Mammary epithelial cell (primary cell): ENCODE measurements at regions not wholly inside any gene's neighbourhood (a gene's known extent, or its start where the extent isn't known, plus 50 kb on each side); places are given as distances from the start of the nearest gene placed in this dataset.

Experiments
- CTCF ChIP-seq, 2 donors: IDR thresholded peaks in 1 of 2; conservative IDR thresholded peaks in 1 of 2; 2 replicates each; pipeline ENCODE4 v1.5.1; 2011 to 2012; ENCODE audit warnings: inconsistent platforms in 2 of 2, low read length in 2 of 2, mild to moderate bottlenecking in 2 of 2, control low read depth in 1 of 2, low read depth in 1 of 2; ENCODE audit not compliant: insufficient read depth in 1 of 2; ENCODE audit errors: extremely low read depth in 1 of 2
- EZH2 ChIP-seq: IDR thresholded peaks from 2 replicates; pipeline ENCODE4 v1.6.1; 2012; ENCODE audit warnings: low read length, inconsistent platforms, borderline replicate concordance

DNA sequence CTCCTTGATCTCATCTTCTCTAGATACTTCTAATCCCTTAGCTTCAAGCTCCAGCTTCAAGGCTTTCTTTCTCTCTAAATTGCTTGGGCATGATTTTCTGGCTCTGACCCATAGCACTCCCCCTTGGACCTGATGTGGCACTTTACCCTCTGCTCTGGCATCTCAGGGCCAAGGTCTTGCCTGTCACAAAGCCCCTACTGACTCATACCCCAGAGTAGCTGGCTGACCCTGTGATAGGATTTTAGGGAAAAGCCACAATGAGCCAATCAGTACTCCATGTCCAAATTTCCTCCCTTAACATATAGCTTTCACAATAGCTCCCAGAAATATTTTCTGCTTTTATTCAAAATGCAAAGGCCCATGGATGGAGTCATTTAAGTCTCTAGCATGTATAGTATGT, 488.7 kb upstream of the SPRED2 start:
- TF ChIP-seq CTCF (conservative IDR thresholded peaks at IDR 0.05 in 1 of 2, IDR thresholded peaks at IDR 0.05 in 1 of 2; ENCODE audit: extremely low read depth in 1 of 2, insufficient read depth in 1 of 2, low read depth in 1 of 2, low read length in 2 of 2): no peak
- TF ChIP-seq EZH2: no peak
